ENCODE measurements at regions not wholly inside any gene's neighbourhood (a gene's known extent, or its start where the extent isn't known, plus 50 kb on each side); places are given as distances from the start of the nearest gene placed in this dataset.

DNA sequence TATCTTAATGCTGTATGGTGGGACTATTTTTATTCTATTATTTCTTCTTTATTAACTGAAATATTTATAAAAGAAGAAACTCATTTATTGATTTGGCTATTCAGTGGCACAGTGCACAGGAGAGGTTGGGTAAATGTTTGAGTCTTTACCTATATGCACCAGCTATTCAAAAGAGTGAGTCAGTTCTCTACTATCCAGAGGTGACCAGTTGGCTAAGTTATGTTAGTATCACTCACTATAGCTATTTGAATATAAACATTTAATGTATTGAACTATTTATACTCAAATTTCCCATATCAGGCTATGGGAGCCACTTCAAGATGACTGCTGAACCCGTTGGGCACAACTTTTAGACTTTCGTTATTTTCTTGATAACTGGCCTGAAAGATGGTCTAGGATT is 106.1 kb upstream of the VEGFC start:
- no peak for TF ChIP-seq CTCF (IDR thresholded peaks at IDR 0.05)
- no peak for TF ChIP-seq POLR2A (IDR thresholded peaks at IDR 0.05)

Data from testis (tissue), 2 donors.